ENCODE measurements at regions not wholly inside any gene's neighbourhood (a gene's known extent, or its start where the extent isn't known, plus 50 kb on each side); places are given as distances from the start of the nearest gene placed in this dataset.

DNA sequence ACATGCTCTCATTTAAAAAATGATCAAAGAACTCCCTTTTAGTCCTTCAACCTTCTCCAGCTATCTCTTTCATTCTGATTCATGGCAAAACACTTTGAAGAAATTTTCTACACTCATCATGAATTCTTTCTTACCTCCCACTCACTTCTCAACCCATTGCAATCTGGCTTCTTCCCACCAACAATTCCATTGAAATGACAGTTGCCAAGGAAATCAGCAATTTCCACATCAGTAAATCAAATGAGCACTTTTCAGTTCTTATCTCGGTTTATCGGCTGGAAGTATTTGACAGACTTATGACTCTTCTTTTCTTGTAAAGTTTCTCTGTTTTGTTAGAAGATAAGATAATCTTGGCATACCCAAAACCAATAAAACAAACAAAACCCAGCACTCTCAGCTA is 99.1 kb upstream of the CACNA2D1 start:
- Histone ChIP-seq H3K9me2 (ENCODE audit: insufficient read depth) (no peaks in the 10 kb centered on the region), H3K4me1 (ENCODE audit: control insufficient read depth in 1 of 2, insufficient read depth in 2 of 2, low read length in 2 of 2) (no peaks in the 10 kb centered on the region), H4K20me1 (ENCODE audit: insufficient read depth) (no peaks in the 10 kb centered on the region), H3K9ac (ENCODE audit: low read length) (no peak overlapping the region), H3K27ac (ENCODE audit: low read depth, low read length) (no peak overlapping the region), H3K4me3 (replicated peaks in 1 of 2; ENCODE audit: low read depth in 1 of 2, low read length in 2 of 2) (no peak overlapping the region), H3K79me2 (ENCODE audit: insufficient read depth, low read length) (no peaks in the 10 kb centered on the region), H2AFZ (ENCODE audit: low read depth, low read length, poor library complexity, severe bottlenecking) (no peak overlapping the region), H3K9me3 (ENCODE audit: control insufficient read depth in 1 of 2, insufficient read depth in 1 of 2, low read depth in 1 of 2, low read length in 2 of 2) (no peaks in the 10 kb centered on the region), H3K27me3 (ENCODE audit: insufficient read depth, low read length) (no peaks in the 10 kb centered on the region), H3K4me2 (ENCODE audit: low read length) (no peak overlapping the region), H3K36me3 (ENCODE audit: control insufficient read depth in 1 of 2, insufficient read depth in 2 of 2, low read length in 2 of 2) (no peaks in the 10 kb centered on the region)
- intact Hi-C loops (cut with micrococcal nuclease): no loop called here
- ChIA-PET CTCF (no interaction called here), RAD21 (ENCODE audit: low non-redundant PET in 1 of 2, low total read pairs in 2 of 2, uncharacterized antibody in 2 of 2, unreplicated experiment in 2 of 2) (no interaction called here), POLR2A (no interaction called here)
- no peak for DNase-seq (ENCODE audit: low read depth, low spot score)
- BruUV-seq (replicated peaks): no TSS peak
- no peak for ATAC-seq
- TF ChIP-seq ELF1 (IDR thresholded peaks at IDR 0.05; ENCODE audit: borderline replicate concordance, low read depth) (no peak), SP1 (IDR thresholded peaks at IDR 0.05; ENCODE audit: low read depth) (no peak), ZBTB33 (IDR thresholded peaks at IDR 0.05; ENCODE audit: extremely low read depth, insufficient replicate concordance, low read length) (no peak), CTCF (IDR thresholded peaks at IDR 0.05 in 2 of 3, conservative IDR thresholded peaks at IDR 0.05 in 1 of 3; ENCODE audit: borderline replicate concordance in 1 of 3, insufficient read depth in 1 of 3, low read depth in 2 of 3, low read length in 2 of 3) (no peak), SIN3A (IDR thresholded peaks at IDR 0.05; ENCODE audit: low read depth) (no peak), EGR1 (IDR thresholded peaks at IDR 0.05; ENCODE audit: low read depth) (no peak), ZFX (IDR thresholded peaks at IDR 0.05) (no peak), POLR2AphosphoS5 (IDR thresholded peaks at IDR 0.05; ENCODE audit: low read depth, low read length) (no peak), TCF7L2 (IDR thresholded peaks at IDR 0.05; ENCODE audit: borderline replicate concordance, extremely low read depth, insufficient read depth, insufficient read length) (no peak), FOSL1 (IDR thresholded peaks at IDR 0.05; ENCODE audit: low read depth) (no peak), CEBPB (IDR thresholded peaks at IDR 0.05; ENCODE audit: low read depth) (no peak), POLR2A (IDR thresholded peaks at IDR 0.05; ENCODE audit: borderline replicate concordance, extremely low read depth, insufficient read depth, insufficient read length) (no peak), ATF3 (IDR thresholded peaks at IDR 0.05) (no peak), JUND (IDR thresholded peaks at IDR 0.05) (no peak), CBX3 (IDR thresholded peaks at IDR 0.05; ENCODE audit: low read depth) (no peak), YY1 (IDR thresholded peaks at IDR 0.05; ENCODE audit: extremely low read depth, insufficient replicate concordance, low read depth, low read length) (no peak), RAD21 (IDR thresholded peaks at IDR 0.05; ENCODE audit: low read depth) (no peak), MAX (IDR thresholded peaks at IDR 0.05) (no peak)
